ENCODE measurements at regions not wholly inside any gene's neighbourhood (a gene's known extent, or its start where the extent isn't known, plus 50 kb on each side); places are given as distances from the start of the nearest gene placed in this dataset.

DNA sequence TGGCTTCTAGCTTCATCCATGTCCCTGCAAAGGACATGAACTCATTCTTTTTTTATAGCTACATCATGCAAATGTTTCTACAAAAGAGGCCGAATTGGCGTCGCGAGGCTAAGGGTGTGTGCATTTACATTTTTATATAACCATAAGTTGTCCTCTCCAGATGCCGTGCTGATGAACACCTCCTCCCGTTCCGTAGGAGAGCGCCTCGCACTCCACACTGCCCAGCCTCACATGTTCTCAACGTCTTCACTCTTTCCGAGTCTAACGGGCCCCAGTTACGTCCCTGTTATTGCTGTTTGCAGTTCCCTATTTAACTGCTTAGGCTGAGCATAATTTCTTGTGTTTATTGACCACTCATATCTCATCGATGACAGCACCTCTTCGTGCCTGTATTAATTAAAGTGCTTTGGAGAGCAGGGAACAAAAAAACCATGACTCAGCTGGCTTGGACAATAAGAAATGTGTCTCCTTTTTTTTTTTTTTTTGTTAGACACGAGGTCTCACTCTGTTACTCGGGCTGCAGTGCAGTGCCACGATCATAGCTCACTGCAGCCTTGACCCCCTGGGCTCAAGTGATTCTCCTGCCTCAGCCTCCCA lies 113.5 kb upstream of the SDK1 start:
- ChIA-PET CTCF (no interaction called here), POLR2A (no interaction called here)
- DNase-seq (ENCODE audit: extremely low spot score), result no peak

DNA sequence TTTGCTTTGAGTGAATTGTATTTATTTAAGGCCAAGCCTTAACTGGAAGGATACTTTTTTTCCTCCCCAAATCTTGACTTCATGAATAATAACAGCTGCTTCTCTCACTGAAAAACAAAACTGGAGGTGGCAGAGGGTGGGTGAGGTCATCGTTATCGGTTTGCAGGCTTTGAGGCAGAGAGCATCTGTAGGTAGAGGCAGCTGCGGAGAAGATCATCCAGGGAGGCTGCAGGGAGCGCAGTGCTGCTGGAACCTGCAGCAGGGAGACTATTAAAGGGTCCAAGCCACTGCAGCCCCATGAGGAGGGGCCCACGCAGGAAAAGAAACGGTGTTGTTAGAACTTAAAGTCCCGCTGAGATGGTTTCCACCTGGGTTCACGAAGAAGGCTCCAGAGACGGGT lies 112.1 kb upstream of the SDK1 start:
- ChIA-PET POLR2A (no interaction called here), CTCF (no interaction called here)
- DNase-seq (ENCODE audit: extremely low spot score), result no peak
- no peak for TF ChIP-seq CTBP1 (IDR thresholded peaks at IDR 0.05; ENCODE audit: borderline replicate concordance)
- no peak for TF ChIP-seq TARDBP (IDR thresholded peaks at IDR 0.05)
- no peak for TF ChIP-seq SP1 (IDR thresholded peaks at IDR 0.05)
- TF ChIP-seq ZNF384 (IDR thresholded peaks at IDR 0.05), result no peak
- TF ChIP-seq, protein P1, sequence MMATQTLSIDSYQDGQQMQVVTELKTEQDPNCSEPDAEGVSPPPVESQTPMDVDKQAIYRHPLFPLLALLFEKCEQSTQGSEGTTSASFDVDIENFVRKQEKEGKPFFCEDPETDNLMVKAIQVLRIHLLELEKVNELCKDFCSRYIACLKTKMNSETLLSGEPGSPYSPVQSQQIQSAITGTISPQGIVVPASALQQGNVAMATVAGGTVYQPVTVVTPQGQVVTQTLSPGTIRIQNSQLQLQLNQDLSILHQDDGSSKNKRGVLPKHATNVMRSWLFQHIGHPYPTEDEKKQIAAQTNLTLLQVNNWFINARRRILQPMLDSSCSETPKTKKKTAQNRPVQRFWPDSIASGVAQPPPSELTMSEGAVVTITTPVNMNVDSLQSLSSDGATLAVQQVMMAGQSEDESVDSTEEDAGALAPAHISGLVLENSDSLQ (IDR thresholded peaks at IDR 0.05), result no peak

More for the DNA sequence above, 113.5 kb upstream of the SDK1 start:
- TF ChIP-seq, protein P1 (IDR thresholded peaks at IDR 0.05), result no peak
- no peak for TF ChIP-seq SP1 (IDR thresholded peaks at IDR 0.05)
- no peak for TF ChIP-seq CTBP1 (IDR thresholded peaks at IDR 0.05; ENCODE audit: borderline replicate concordance)
- TF ChIP-seq L3MBTL2 (conservative IDR thresholded peaks at IDR 0.05), result 0 out of 2 replicates have a peak, but pooled peaks have one; percentile 18
- TF ChIP-seq FOXA1 (IDR thresholded peaks at IDR 0.05), result no peak
- no peak for TF ChIP-seq FOXM1 (IDR thresholded peaks at IDR 0.05; ENCODE audit: borderline replicate concordance)
- no peak for TF ChIP-seq ARNT (IDR thresholded peaks at IDR 0.05)

DNA sequence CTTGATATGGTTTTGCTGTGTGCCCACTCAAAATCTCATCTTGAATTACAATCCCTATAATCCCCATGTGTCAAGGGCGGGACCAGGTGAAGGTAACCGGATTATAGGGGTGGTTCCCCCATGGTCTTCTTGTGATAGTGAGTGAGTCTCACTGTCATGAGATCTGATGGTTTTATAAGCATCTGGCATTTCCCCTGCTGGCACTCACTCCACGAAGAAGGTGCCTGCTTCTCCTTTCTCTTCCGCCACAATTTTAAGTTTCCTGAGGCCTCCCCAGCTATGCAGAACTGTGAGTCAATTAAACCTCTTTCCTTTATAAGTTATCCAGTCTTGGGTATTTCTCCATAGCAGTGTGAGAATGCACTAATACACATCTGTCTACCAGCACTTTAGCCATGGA lies 109.5 kb upstream of the SDK1 start:
- no peak for DNase-seq (ENCODE audit: extremely low spot score)
- no peak for TF ChIP-seq FOXM1 (IDR thresholded peaks at IDR 0.05; ENCODE audit: borderline replicate concordance)
- no peak for TF ChIP-seq LEF1 (IDR thresholded peaks at IDR 0.05; ENCODE audit: borderline replicate concordance)
- TF ChIP-seq NFRKB (IDR thresholded peaks at IDR 0.05), result no peak
- no peak for TF ChIP-seq BHLHE40 (IDR thresholded peaks at IDR 0.05; ENCODE audit: borderline replicate concordance)
- no peak for TF ChIP-seq L3MBTL2 (conservative IDR thresholded peaks at IDR 0.05)
- no peak for TF ChIP-seq FOXA1 (IDR thresholded peaks at IDR 0.05)
- TF ChIP-seq TARDBP (IDR thresholded peaks at IDR 0.05), result no peak
- TF ChIP-seq ARNT (IDR thresholded peaks at IDR 0.05), result no peak
- no peak for TF ChIP-seq ZNF384 (IDR thresholded peaks at IDR 0.05)
- TF ChIP-seq FOXK2 (IDR thresholded peaks at IDR 0.05), result no peak
- no peak for TF ChIP-seq ELF4 (IDR thresholded peaks at IDR 0.05)
- no peak for TF ChIP-seq HDGF (IDR thresholded peaks at IDR 0.05; ENCODE audit: borderline replicate concordance)
- no peak for TF ChIP-seq CTBP1 (IDR thresholded peaks at IDR 0.05; ENCODE audit: borderline replicate concordance)
- TF ChIP-seq, protein P1 (IDR thresholded peaks at IDR 0.05), result no peak
- TF ChIP-seq SUZ12 (IDR thresholded peaks at IDR 0.05), result no peak
- no peak for TF ChIP-seq SP1 (IDR thresholded peaks at IDR 0.05)
- ChIA-PET CTCF (no interaction called here), POLR2A (no interaction called here)

DNA sequence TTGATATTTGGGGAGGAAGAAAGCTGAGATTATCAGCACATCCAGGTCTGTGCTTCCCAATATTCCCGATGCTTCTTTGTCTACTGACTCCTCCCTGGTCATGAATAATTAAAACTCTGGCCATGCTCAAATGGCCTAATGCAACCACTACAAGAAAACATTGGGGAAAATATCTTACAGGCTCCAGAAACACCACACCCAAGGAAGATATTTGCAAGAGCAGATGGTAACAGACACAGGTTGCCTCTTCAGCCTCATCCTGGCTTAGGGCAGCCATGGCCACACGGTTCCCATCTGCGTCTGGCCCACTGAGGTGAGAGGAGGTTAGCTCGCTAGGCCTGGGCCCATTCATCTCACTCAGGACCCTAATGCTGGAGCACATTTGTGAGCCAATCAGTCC lies 108.4 kb upstream of the SDK1 start:
- DNase-seq (ENCODE audit: extremely low spot score), result no peak
- ChIA-PET CTCF (no interaction called here), POLR2A (no interaction called here)
- TF ChIP-seq L3MBTL2 (conservative IDR thresholded peaks at IDR 0.05) (no peak), TARDBP (IDR thresholded peaks at IDR 0.05) (no peak), ARNT (IDR thresholded peaks at IDR 0.05) (no peak)
- TF ChIP-seq, protein P1 (IDR thresholded peaks at IDR 0.05), result no peak

DNA sequence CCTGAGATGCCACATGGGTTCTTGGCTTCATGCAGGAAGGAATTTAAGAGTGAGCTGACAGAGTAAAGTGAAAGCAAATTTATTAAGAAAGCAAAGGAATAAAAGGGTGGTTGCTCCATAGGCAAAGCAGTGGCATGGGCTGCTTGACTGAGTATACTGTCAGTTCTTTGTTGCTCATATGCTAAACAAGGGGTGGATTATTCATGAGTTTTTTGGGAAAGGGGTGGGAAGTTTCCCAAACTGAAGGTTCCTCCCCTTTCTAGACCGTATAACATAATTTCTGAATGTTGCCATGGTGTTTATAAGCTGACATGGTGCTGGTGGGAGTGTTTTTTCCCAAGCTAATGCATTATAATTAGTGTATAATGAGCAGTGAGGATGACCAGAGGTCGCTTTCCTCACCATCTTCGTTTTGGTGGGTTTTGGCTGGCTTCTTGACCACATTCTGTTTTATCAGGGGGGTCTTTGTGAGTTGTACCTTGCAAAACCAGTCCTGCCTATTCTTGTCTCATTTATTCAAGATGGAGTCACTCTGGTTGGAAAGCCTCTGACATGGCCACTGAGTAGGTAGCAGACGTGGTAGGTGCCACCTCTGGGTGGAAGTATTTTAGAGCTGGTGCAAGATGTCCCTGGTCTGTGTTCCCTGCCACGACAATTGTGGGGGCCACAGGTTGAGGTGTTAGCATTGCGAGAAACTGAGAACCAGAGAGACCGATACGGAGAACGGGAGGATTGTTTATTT lies 107.5 kb upstream of the SDK1 start:
- POLR2A ChIA-PET, result no interaction called here
- DNase-seq (ENCODE audit: extremely low spot score), result no peak
- CTCF ChIA-PET, result no interaction called here
- TF ChIP-seq ZNF384 (IDR thresholded peaks at IDR 0.05) (no peak), LEF1 (IDR thresholded peaks at IDR 0.05; ENCODE audit: borderline replicate concordance) (no peak), FOXA1 (IDR thresholded peaks at IDR 0.05) (no peak)

DNA sequence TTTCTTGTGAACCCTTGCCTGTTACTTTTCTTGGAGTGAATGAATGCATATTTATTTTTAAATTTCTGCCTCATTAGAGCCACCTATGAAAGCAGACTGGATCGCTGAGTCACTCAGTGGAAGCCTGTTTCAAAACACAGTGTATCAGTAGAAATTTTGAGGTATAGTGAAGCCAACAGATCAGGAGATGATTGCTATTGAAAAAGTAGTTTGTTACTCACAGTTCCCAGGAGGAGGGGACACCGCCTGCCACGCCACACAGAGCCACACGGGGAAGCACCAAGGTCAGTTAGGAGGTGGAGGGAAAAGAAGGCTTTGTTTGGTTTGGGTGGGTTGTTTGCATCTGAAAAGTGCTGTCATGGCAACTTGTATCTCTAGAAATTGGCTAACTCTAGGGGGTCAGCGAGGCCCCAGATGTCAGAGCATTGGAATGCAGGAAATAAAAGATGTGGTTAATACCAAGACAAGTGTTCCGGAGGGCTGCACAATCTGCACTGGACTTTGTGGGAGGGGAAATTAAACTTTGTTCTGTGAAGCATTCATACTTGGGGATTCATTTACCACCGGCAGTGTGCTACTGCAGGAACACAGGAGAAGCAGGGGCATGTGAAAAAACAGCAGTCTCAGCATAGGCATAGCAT lies 106.4 kb upstream of the SDK1 start:
- POLR2A ChIA-PET, result no interaction called here
- no peak for TF ChIP-seq L3MBTL2 (conservative IDR thresholded peaks at IDR 0.05)
- peak; percentile 23 for DNase-seq (ENCODE audit: extremely low spot score)
- CTCF ChIA-PET, result no interaction called here

Measured in HEK293T (cell line).